ENCODE measurements at regions not wholly inside any gene's neighbourhood (a gene's known extent, or its start where the extent isn't known, plus 50 kb on each side); places are given as distances from the start of the nearest gene placed in this dataset.

GRCh38 chr15:81911022-81911971 lies 134.5 kb downstream of the MEX3B start:
- peaks cover 0 to 15% (median 0%) of the 10 kb centered on the region in 4 donors for H3K4me1 ChIP-seq
- no peak for DNase-seq (ENCODE audit: low spot score in 2 of 2)
- H3K9me3 ChIP-seq = no peaks in the 10 kb centered on the region
- H3K27me3 ChIP-seq = no peaks in the 10 kb centered on the region
- no peak overlapping the region for H3K4me3 ChIP-seq
- WGBS, 2 donors = 55 to 69% methylated on average over 8 of the region's 8 CpGs
- TF ChIP-seq CTCF (IDR thresholded peaks at IDR 0.05) = no peak
- no peak for TF ChIP-seq POLR2A (IDR thresholded peaks at IDR 0.05)
- TF ChIP-seq EP300 (IDR thresholded peaks at IDR 0.05) = no peak
- no peak overlapping the region for H3K27ac ChIP-seq
- no peaks in the 10 kb centered on the region for H3K36me3 ChIP-seq

- Histone ChIP-seq H3K27ac (no peak overlapping the region), H3K27me3 (no peaks in the 10 kb centered on the region), H3K4me3 (no peak overlapping the region), H3K4me1 (peaks cover 0 to 15% (median 0%) of the 10 kb centered on the region in 4 donors), H3K9me3 (no peaks in the 10 kb centered on the region), H3K36me3 (no peaks in the 10 kb centered on the region)
- WGBS, 2 donors = 38 to 52% methylated on average over 7 of the region's 7 CpGs
- TF ChIP-seq EP300 (IDR thresholded peaks at IDR 0.05) (no peak), POLR2A (IDR thresholded peaks at IDR 0.05) (no peak), CTCF (IDR thresholded peaks at IDR 0.05) (no peak)
- DNase-seq (ENCODE audit: low spot score in 2 of 2) = no peak
Observed at GRCh38 chr15:81910355-81911021, 135.3 kb downstream of the MEX3B start.

GRCh38 chr15:81909011-81909358 lies 136.8 kb downstream of the MEX3B start:
- Histone ChIP-seq H3K9me3 (no peaks in the 10 kb centered on the region), H3K27me3 (no peaks in the 10 kb centered on the region), H3K4me3 (no peak overlapping the region), H3K36me3 (no peaks in the 10 kb centered on the region), H3K4me1 (peaks cover 0 to 15% (median 0%) of the 10 kb centered on the region in 4 donors), H3K27ac (no peak overlapping the region)
- DNase-seq (ENCODE audit: low spot score in 2 of 2) = no peak
- no peak for TF ChIP-seq EP300 (IDR thresholded peaks at IDR 0.05)
- no peak for TF ChIP-seq POLR2A (IDR thresholded peaks at IDR 0.05)
- TF ChIP-seq CTCF (IDR thresholded peaks at IDR 0.05) = no peak
- WGBS, 2 donors = 46 to 60% methylated on average over 2 of the region's 2 CpGs

GRCh38 chr15:81908111-81908510 lies 137.7 kb downstream of the MEX3B start:
- H3K9me3 ChIP-seq = no peaks in the 10 kb centered on the region
- H3K27ac ChIP-seq = no peak overlapping the region
- H3K36me3 ChIP-seq = no peaks in the 10 kb centered on the region
- no peak overlapping the region for H3K4me3 ChIP-seq
- H3K27me3 ChIP-seq = no peaks in the 10 kb centered on the region
- 40% methylated on average over 2 of the region's 2 CpGs for whole genome bisulfite sequencing, 2 donors
- peaks cover 0 to 15% (median 0%) of the 10 kb centered on the region in 4 donors for H3K4me1 ChIP-seq
- DNase-seq (ENCODE audit: low spot score in 2 of 2) = no peak
- TF ChIP-seq EP300 (IDR thresholded peaks at IDR 0.05) = no peak
- no peak for TF ChIP-seq CTCF (IDR thresholded peaks at IDR 0.05)
- TF ChIP-seq POLR2A (IDR thresholded peaks at IDR 0.05) = no peak

GRCh38 chr15:81907521-81907920 lies 138.3 kb downstream of the MEX3B start:
- H3K27ac ChIP-seq = no peak overlapping the region
- 72 to 87% methylated on average over 1 of the region's 1 CpG for WGBS, 2 donors
- H3K36me3 ChIP-seq = no peaks in the 10 kb centered on the region
- H3K4me1 ChIP-seq = peaks cover 0 to 15% (median 0%) of the 10 kb centered on the region in 4 donors
- TF ChIP-seq EP300 (IDR thresholded peaks at IDR 0.05) (no peak), CTCF (IDR thresholded peaks at IDR 0.05) (no peak), POLR2A (IDR thresholded peaks at IDR 0.05) (no peak)
- H3K27me3 ChIP-seq = no peaks in the 10 kb centered on the region
- H3K9me3 ChIP-seq = no peaks in the 10 kb centered on the region
- DNase-seq (ENCODE audit: low spot score in 2 of 2) = no peak
- no peak overlapping the region for H3K4me3 ChIP-seq
